Epithelial cell of proximal tubule (primary cell): ENCODE measurements at regions not wholly inside any gene's neighbourhood (a gene's known extent, or its start where the extent isn't known, plus 50 kb on each side); places are given as distances from the start of the nearest gene placed in this dataset.
A peak's percentile ranks its signal among the peaks of the same experiment; 100 is the strongest.
"Not testable (repeated sequence)": the region's sequence is repeated elsewhere in the genome, so short reads cannot be mapped to it uniquely, and the experiment has no call there.

Source experiments
- DNase-seq: peaks from one replicate; pipeline ENCODE4 v3.0.0-alpha.2; 2011; ENCODE audit warnings: low read depth
- H3K4me3 ChIP-seq: 2 replicates; pipeline ENCODE4 v1.5.1; 2011; ENCODE audit warnings: low read depth, mild to moderate bottlenecking, low read length
- TF ChIP-seq, protein P1 (sequence below): conservative IDR thresholded peaks from 2 replicates; pipeline ENCODE4 v1.5.1; 2012; ENCODE audit warnings: low read depth, mild to moderate bottlenecking, low read length

DNA sequence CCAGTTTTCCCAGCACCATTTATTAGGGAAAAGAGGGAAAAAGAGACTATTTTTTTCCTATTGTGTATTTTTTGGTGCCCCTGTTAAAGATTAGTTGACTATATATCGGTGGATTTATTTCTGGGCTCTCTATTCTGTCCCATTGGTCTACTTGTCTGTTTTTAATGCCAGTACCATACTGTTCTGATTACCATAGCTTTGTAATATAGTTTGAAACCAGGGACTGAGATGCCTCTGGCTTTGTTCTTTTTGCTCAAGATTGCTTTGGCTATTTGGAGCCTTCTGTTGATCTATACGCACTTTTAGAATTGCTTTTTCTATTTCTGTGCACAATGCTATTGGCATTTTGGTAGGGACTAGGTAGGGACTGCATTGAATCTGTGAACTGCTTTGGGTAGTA lies 151.7 kb downstream of the ADCYAP1 start:
- no peak overlapping the region for H3K4me3 ChIP-seq
- TF ChIP-seq, protein P1, sequence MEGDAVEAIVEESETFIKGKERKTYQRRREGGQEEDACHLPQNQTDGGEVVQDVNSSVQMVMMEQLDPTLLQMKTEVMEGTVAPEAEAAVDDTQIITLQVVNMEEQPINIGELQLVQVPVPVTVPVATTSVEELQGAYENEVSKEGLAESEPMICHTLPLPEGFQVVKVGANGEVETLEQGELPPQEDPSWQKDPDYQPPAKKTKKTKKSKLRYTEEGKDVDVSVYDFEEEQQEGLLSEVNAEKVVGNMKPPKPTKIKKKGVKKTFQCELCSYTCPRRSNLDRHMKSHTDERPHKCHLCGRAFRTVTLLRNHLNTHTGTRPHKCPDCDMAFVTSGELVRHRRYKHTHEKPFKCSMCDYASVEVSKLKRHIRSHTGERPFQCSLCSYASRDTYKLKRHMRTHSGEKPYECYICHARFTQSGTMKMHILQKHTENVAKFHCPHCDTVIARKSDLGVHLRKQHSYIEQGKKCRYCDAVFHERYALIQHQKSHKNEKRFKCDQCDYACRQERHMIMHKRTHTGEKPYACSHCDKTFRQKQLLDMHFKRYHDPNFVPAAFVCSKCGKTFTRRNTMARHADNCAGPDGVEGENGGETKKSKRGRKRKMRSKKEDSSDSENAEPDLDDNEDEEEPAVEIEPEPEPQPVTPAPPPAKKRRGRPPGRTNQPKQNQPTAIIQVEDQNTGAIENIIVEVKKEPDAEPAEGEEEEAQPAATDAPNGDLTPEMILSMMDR, result no peak
- DNase-seq, result no peak

DNA sequence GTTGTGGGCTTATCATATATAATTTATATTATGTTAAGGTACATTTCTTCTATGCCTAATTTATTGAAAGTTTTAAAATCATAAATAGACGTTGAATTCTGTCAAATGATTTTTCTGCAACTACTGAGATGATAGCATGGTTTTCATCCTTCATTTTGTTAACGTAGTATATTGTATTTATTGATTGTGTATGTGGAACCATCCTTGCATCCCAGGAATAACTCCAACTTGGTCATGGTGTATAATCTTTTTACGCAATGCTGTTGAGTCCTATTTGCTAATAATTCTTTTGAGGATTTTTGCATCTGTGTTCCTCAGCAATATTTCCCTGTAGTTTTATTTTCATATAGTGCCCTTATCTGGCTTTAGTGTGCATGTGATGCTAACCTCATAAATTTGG lies 152.7 kb downstream of the ADCYAP1 start:
- H3K4me3 ChIP-seq, result no peak overlapping the region
- DNase-seq, result no peak
- TF ChIP-seq, protein P1, result no peak

DNA sequence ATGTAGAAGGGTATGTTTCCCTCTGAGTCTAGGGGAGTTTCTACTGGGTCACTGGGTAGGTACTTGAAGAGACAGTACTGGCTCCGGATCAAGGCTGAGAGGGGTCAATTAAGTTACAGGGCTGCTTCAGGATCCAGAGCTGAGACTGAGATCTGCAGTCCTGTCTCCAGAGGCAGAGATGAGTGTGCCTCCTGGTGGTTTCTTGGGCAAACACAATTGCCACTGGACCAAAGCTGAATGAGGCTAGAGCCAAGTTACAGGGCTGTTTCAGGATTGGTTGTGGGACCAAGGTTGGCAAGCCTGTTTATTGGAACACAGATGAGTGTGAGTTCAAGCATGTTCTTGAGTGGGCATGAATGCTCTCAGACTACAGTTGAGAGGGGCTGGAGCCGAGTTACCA lies 157.9 kb downstream of the ADCYAP1 start:
- TF ChIP-seq, protein P1, result peak; percentile 26
- no peak for DNase-seq
- H3K4me3 ChIP-seq, result no peak overlapping the region

DNA sequence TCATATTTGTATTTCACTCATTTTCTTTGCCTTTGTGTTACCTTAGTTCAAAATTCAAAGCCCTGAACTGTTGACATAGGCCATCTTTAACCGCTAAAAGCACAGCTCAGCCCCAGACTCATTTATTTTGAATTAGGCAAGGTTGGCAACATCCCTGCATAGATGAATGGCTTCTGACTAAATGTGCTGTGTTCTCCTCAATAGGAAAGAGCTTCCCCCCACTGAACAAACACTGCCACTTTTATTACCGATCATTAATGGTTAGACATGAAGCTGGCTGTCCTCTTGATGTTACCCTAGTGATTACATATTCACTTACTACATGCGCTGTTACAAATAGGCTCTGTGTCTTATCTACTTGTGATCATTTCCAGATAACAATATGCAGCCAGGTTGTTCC lies 170.7 kb downstream of the ADCYAP1 start:
- no peak for DNase-seq
- TF ChIP-seq, protein P1, result no peak
- H3K4me3 ChIP-seq, result no peak overlapping the region

DNA sequence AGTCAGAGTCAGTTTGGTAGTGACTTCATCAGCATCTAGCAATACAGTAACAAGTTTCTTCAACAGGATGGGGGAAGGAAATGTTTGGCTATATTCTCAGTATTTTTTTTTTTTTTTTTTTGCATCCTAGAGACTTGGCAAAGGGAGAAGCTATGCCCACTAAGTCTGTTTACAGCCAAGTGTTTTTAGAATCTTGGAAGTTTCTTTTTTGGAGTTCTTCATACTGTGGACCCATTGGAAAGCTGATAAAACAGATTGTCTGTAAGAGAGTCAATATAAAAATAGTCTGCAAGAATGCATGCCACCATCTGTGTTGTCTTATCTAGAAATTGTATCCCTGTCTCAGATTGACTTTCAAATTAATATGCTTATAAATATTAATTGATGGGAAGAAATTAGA lies 171.2 kb downstream of the ADCYAP1 start:
- TF ChIP-seq, protein P1, result no peak
- no peak overlapping the region for H3K4me3 ChIP-seq

DNA sequence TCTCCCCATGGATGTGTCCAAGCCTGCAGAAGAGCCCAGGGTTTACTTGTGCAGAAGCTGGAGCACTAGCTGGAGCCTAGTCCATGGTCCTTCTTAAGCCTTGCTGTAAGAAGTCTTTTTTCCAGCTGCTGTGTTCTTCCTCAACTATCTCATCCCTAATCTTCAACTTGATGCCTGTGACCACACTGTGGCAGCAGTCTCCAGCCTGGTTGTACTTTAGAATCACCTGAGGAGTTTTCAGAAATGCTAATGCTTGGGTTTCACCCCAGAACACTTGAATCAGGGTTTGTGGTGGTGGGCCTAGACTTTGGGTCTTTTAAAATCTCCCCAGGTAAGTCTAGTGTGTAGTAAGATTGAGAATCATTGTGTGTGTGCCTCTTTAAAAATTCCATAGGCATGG lies 173.6 kb downstream of the ADCYAP1 start:
- no peak overlapping the region for H3K4me3 ChIP-seq
- TF ChIP-seq, protein P1, result peak; percentile 14
- no peak for DNase-seq

More for the DNA sequence above, 171.2 kb downstream of the ADCYAP1 start:
- DNase-seq, result no peak

DNA sequence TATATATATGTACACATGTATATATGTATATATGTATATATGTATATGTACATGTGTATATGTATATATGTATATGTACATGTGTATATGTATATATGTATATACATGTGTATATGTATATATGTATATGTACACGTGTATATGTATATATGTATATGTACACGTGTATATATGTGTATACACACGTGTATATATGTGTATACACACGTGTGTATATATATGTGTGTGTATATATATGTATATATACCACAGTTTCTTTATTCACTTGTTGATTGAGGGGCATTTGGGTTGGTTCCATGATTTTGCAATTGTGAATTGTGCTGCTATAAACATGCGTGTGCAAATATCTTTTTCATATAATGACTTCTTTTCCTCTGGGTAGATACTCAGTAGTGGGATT lies 179.0 kb downstream of the ADCYAP1 start:
- not testable (repeated sequence) for H3K4me3 ChIP-seq, DNase-seq

DNA sequence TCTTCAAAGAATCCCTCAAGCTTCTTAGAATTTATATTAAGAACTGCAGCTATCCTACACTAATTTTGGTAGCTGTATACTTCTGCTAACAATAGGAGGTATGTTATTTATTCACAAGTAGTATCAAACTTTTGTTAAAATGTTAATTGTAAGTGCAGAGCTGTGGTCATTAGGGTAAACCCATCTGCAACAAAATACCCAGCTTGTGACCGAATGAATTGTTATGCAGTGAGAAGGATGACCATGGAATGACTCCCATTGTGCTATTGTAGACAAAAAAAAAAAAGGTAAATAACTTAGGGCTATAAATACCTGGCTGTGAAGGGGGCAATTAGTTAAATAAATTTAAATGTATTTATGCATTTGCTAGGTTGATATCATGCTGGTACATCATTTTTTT lies 186.1 kb downstream of the ADCYAP1 start:
- H3K4me3 ChIP-seq, result no peak overlapping the region
- TF ChIP-seq, protein P1, result no peak
- DNase-seq, result no peak
